HL-60 (cell line): ENCODE measurements at regions not wholly inside any gene's neighbourhood (a gene's known extent, or its start where the extent isn't known, plus 50 kb on each side); places are given as distances from the start of the nearest gene placed in this dataset.

Experiments
- CTCF ChIP-seq: IDR thresholded peaks from one replicate; pipeline ENCODE4 v1.5.1; 2011; ENCODE audit warnings: low read length, control low read depth, inconsistent platforms; ENCODE audit not compliant: insufficient read depth
- SPI1 ChIP-seq: IDR thresholded peaks from 2 replicates; pipeline ENCODE4 v1.6.1; 2012; ENCODE audit warnings: low read depth, mild to moderate bottlenecking, borderline replicate concordance

- TF ChIP-seq SPI1 (no peak), CTCF (no peak)
These were observed 108.4 kb upstream of the SLC35B3 start for GRCh38 chr6:8543714-8544113.
